ENCODE measurements at regions not wholly inside any gene's neighbourhood (a gene's known extent, or its start where the extent isn't known, plus 50 kb on each side); places are given as distances from the start of the nearest gene placed in this dataset.

DNA sequence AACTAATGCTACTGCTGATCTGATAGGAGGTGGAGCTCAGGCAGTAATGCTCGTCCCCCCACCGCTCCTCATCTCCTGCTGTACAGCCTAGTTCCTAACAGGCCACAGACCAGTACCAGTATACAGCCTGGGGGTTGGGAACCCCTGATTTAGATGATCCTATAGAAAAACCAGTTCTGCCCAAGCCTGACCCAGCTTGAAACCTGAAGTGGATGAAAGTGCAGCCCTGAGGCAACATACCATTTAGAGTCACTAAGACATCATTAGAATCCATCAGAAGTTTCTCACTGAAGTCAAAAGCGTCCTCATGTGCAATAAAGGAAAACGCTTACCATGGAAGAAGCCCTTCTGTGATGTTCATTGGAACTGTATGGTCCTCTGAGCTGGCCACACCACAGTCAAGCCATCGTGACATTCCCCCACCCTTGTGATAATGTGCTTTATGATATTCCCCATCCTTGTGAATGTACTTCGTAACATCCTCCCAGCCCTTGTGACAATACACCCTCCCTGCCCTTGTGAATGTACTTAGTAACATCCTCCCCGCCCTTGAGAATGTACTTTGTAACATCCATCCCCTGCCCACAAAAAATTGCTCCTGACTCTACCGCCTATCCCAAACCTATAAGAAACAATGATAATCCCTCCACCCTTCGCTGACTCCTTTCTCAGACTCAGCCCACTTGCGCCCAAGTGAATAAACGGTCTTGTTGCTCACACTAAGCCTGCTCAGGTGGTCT, 65.9 kb upstream of the HECTD2 start:
- H3K36me3 ChIP-seq, result no peaks in the 10 kb centered on the region
- TF ChIP-seq, protein P1, sequence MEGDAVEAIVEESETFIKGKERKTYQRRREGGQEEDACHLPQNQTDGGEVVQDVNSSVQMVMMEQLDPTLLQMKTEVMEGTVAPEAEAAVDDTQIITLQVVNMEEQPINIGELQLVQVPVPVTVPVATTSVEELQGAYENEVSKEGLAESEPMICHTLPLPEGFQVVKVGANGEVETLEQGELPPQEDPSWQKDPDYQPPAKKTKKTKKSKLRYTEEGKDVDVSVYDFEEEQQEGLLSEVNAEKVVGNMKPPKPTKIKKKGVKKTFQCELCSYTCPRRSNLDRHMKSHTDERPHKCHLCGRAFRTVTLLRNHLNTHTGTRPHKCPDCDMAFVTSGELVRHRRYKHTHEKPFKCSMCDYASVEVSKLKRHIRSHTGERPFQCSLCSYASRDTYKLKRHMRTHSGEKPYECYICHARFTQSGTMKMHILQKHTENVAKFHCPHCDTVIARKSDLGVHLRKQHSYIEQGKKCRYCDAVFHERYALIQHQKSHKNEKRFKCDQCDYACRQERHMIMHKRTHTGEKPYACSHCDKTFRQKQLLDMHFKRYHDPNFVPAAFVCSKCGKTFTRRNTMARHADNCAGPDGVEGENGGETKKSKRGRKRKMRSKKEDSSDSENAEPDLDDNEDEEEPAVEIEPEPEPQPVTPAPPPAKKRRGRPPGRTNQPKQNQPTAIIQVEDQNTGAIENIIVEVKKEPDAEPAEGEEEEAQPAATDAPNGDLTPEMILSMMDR (IDR thresholded peaks at IDR 0.05), result no peak
- intact Hi-C loops (cut with DNase I), result loop anchor here (10.0 kb wide), 1 partner anchor 149 kb away; no protein-coding TSS in a partner anchor
- no peak overlapping the region for H3K4me3 ChIP-seq
- H3K9me3 ChIP-seq, result no peaks in the 10 kb centered on the region
- no peak overlapping the region for H3K27ac ChIP-seq
- H3K27me3 ChIP-seq, result no peaks in the 10 kb centered on the region
- H3K4me1 ChIP-seq, result peaks cover 4 to 8% of the 10 kb centered on the region in 2 donors
- no peak for DNase-seq (ENCODE audit: low spot score in 2 of 2)

DNA sequence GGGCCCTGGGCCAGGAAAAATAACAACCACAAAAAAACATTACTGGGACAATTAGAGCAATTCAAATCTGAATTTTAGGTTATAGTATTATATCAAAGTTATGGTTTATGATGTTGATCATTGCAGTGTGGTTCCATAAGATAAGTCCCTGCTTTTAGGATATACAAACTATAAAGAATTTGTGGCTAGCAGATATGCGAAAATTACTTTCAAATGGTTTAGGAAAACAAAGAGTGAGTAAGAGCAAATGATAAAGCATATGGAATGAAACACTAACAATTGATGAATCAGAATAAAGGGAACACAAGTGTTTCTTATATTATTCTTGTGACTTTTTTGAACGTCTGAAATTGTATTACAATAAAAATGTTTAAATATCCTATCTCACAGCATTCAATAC, 64.4 kb upstream of the HECTD2 start:
- no peak for DNase-seq (ENCODE audit: low spot score in 2 of 2)
- Histone ChIP-seq H3K36me3 (no peaks in the 10 kb centered on the region), H3K4me1 (peaks cover 12 to 20% of the 10 kb centered on the region in 2 donors), H3K27me3 (no peaks in the 10 kb centered on the region), H3K27ac (no peak overlapping the region), H3K4me3 (no peak overlapping the region), H3K9me3 (no peaks in the 10 kb centered on the region)
- intact Hi-C loops (cut with DNase I), result loop anchor here (10.0 kb wide), 1 partner anchor 151 kb away; no protein-coding TSS in a partner anchor
- TF ChIP-seq, protein P1 (IDR thresholded peaks at IDR 0.05), result no peak

DNA sequence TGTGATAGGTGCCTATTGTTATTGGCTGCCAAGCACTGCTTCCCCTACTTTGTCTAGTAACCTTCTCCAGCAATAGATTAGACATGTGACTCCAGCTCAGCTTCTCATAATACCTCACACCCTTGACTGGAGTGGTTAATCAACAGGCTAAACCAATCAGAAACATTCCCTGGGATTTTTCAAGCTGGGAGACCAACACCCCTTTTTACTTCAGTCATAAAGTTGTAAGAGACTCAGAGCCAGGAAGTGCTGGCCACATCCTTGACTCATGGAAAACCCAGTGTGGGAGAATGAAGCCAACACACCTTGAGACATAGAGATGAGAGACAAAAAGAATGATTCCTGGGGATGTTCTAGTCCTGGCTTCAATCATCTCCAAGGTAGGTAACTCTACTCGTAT, 62.6 kb upstream of the HECTD2 start:
- no peak for DNase-seq (ENCODE audit: low spot score in 2 of 2)
- TF ChIP-seq, protein P1 (IDR thresholded peaks at IDR 0.05), result no peak
- no peaks in the 10 kb centered on the region for H3K9me3 ChIP-seq
- no peak overlapping the region for H3K4me3 ChIP-seq
- intact Hi-C loops (cut with DNase I), result loop anchor here (10.0 kb wide), 1 partner anchor 153 kb away; no protein-coding TSS in a partner anchor
- peaks cover 14 to 29% of the 10 kb centered on the region in 2 donors for H3K4me1 ChIP-seq
- no peak overlapping the region for H3K27ac ChIP-seq
- no peaks in the 10 kb centered on the region for H3K27me3 ChIP-seq
- no peaks in the 10 kb centered on the region for H3K36me3 ChIP-seq

DNA sequence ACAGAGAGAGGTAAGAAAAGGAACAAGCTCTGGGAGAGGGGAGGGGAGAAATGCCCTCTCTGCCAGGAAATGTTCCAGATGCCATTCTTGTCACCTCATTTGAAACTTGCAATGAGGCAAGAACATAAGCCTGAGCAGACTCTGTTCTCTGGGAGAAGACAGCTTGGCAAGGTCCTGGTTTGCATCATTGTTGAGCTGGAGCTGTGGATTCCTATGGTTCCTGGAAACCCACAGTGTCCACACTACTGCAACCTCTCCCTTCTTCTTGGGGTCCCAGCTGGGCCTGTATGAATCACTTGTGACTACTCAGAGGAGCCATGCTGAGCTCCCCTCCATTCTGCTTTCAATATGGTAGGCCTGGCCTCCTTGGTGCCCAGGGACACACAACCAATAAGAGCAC, 60.8 kb upstream of the HECTD2 start:
- TF ChIP-seq, protein P1 (IDR thresholded peaks at IDR 0.05), result no peak
- Histone ChIP-seq H3K36me3 (no peaks in the 10 kb centered on the region), H3K27me3 (no peaks in the 10 kb centered on the region), H3K9me3 (no peaks in the 10 kb centered on the region), H3K27ac (peak overlapping the region; percentile 88 to 90), H3K4me1 (peaks cover 14 to 29% of the 10 kb centered on the region in 2 donors), H3K4me3 (no peak overlapping the region)
- intact Hi-C loops (cut with DNase I), result loop anchor here (2.0 to 10.0 kb wide), 2 partner anchors 59 to 155 kb away; no protein-coding TSS in a partner anchor
- peak; percentile 54 to 94 for DNase-seq (ENCODE audit: low spot score in 2 of 2)

DNA sequence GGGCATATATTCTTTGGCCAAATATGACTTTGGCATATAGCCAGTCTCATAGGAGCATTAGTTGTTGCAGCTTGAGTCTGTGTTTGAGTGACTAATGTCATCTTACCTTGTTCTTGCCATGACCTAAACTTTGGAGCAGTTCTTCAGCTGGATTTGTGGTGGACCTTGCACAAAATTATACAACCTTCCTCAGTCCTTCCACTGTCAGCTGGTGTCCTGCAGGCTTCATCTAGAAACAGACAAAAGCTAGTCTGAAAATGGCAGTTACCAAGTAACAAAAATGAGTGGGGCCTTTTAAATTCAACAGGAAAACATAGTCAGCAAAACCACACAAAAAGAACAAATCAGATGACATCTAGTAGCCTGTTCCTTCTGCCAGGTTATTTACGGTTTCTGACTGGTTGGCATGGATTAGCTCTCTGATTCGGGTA, 59.5 kb upstream of the HECTD2 start:
- no peak overlapping the region for H3K4me3 ChIP-seq
- peak overlapping the region; percentile 88 to 90 for H3K27ac ChIP-seq
- no peaks in the 10 kb centered on the region for H3K9me3 ChIP-seq
- intact Hi-C loops (cut with DNase I), result no loop called here
- H3K36me3 ChIP-seq, result no peaks in the 10 kb centered on the region
- H3K27me3 ChIP-seq, result no peaks in the 10 kb centered on the region
- no peak for DNase-seq (ENCODE audit: low spot score in 2 of 2)
- TF ChIP-seq, protein P1 (IDR thresholded peaks at IDR 0.05), result no peak
- H3K4me1 ChIP-seq, result peaks cover 14 to 29% of the 10 kb centered on the region in 2 donors

All from ascending aorta (tissue), 2 donors.